GM23338 (cell line): ENCODE measurements at regions not wholly inside any gene's neighbourhood (a gene's known extent, or its start where the extent isn't known, plus 50 kb on each side); places are given as distances from the start of the nearest gene placed in this dataset.

Experiments
- ATAC-seq: fragments of 200-7000 bp; cut with Tn5 transposase; 3 replicates; pipeline ENCODE4 v1.9.1; 2020
- DNase-seq: peaks from one replicate; pipeline ENCODE4 v3.0.0-alpha.2; 2015; ENCODE audit warnings: low spot score
- H2AFZ ChIP-seq: fragments of 200-600 bp; sonication (generic); 2 replicates; pipeline ENCODE4 v1.8.0; 2016; ENCODE audit warnings: antibody characterized with exemption, mild to moderate bottlenecking, moderate library complexity
- H3F3A ChIP-seq: fragments of 200-600 bp; sonication (generic); replicated peaks from 2 replicates; pipeline ENCODE4 v1.8.0; 2017; ENCODE audit warnings: antibody characterized with exemption, mixed run types, low read depth
- H3K27ac ChIP-seq: fragments of 200-600 bp; sonication (generic); 2 replicates; pipeline ENCODE4 v1.6.1; 2016; ENCODE audit warnings: low read depth
- H3K27me3 ChIP-seq: fragments of 200-600 bp; sonication (generic); 2 replicates; pipeline ENCODE4 v1.8.0; 2016; ENCODE audit warnings: mild to moderate bottlenecking, mixed run types, moderate library complexity; ENCODE audit not compliant: insufficient read depth
- H3K36me3 ChIP-seq: fragments of 200-600 bp; sonication (generic); 2 replicates; pipeline ENCODE4 v1.8.0; 2016; ENCODE audit warnings: mild to moderate bottlenecking; ENCODE audit not compliant: insufficient read depth
- H3K4me1 ChIP-seq: fragments of 200-600 bp; sonication (generic); 2 replicates; pipeline ENCODE4 v1.8.0; 2016; ENCODE audit warnings: mild to moderate bottlenecking, moderate library complexity; ENCODE audit not compliant: insufficient read depth
- H3K4me2 ChIP-seq: fragments of 200-600 bp; sonication (generic); 2 replicates; pipeline ENCODE4 v1.7.1; 2017; ENCODE audit warnings: mixed run types
- H3K4me3 ChIP-seq: fragments of 200-600 bp; sonication (generic); 2 replicates; pipeline ENCODE4 v1.6.1; 2016; ENCODE audit warnings: mixed run types
- H3K79me2 ChIP-seq: fragments of 200-600 bp; sonication (generic); replicated peaks from 2 replicates; pipeline ENCODE4 v1.8.0; 2017; ENCODE audit warnings: mild to moderate bottlenecking; ENCODE audit not compliant: insufficient read depth
- H3K9me2 ChIP-seq: fragments of 200-600 bp; sonication (generic); 2 replicates; pipeline ENCODE4 v1.8.0; 2017; ENCODE audit not compliant: insufficient read depth
- H4K20me1 ChIP-seq: fragments of 200-600 bp; sonication (generic); replicated peaks from 2 replicates; pipeline ENCODE4 v1.8.0; 2017; ENCODE audit warnings: mild to moderate bottlenecking; ENCODE audit not compliant: insufficient read depth
- H3K27ac Mint-ChIP-seq: 2 replicates; pipeline ENCODE4 v1.8.0; 2020; ENCODE audit warnings: inconsistent platforms, mild to moderate bottlenecking, moderate library complexity, mixed read lengths
- H3K27me3 Mint-ChIP-seq: 3 replicates; pipeline ENCODE4 v1.8.0; 2022; ENCODE audit warnings: low read depth, mild to moderate bottlenecking, moderate library complexity, mixed read lengths, inconsistent platforms; ENCODE audit not compliant: insufficient read depth, poor library complexity
- H3K36me3 Mint-ChIP-seq: 3 replicates; pipeline ENCODE4 v1.8.0; 2021; ENCODE audit warnings: low read depth, mild to moderate bottlenecking, inconsistent platforms, moderate library complexity, mixed read lengths
- H3K4me1 Mint-ChIP-seq: 3 replicates; pipeline ENCODE4 v1.8.0; 2020; ENCODE audit warnings: mild to moderate bottlenecking, inconsistent platforms, mixed read lengths
- H3K4me3 Mint-ChIP-seq: 3 replicates; pipeline ENCODE4 v1.8.0; 2021; ENCODE audit warnings: moderate library complexity, mild to moderate bottlenecking, inconsistent platforms, mixed read lengths
- H3K9me3 Mint-ChIP-seq: 3 replicates; pipeline ENCODE4 v1.8.0; 2020; ENCODE audit warnings: moderate library complexity, mild to moderate bottlenecking, inconsistent platforms, mixed read lengths
- CREB1 ChIP-seq: fragments of 250-450 bp; sonication (Bioruptor Pico); IDR thresholded peaks from 2 replicates; pipeline ENCODE4 v1.5.0; 2020; ENCODE audit warnings: low read depth, mild to moderate bottlenecking, moderate library complexity
- EZH2 ChIP-seq: fragments of 200-600 bp; sonication (generic); IDR thresholded peaks from one replicate; pipeline ENCODE4 v1.8.0; 2017; ENCODE audit warnings: antibody characterized with exemption, mild to moderate bottlenecking, low read depth; ENCODE audit not compliant: unreplicated experiment
- EZH2phosphoT487 ChIP-seq: fragments of 200-600 bp; sonication (generic); IDR thresholded peaks from one replicate; pipeline ENCODE4 v1.8.1; 2018; ENCODE audit warnings: antibody characterized with exemption; ENCODE audit not compliant: unreplicated experiment
- NANOG ChIP-seq: IDR thresholded peaks from 2 replicates; pipeline ENCODE4 v1.6.1; 2016; ENCODE audit warnings: antibody characterized with exemption, borderline replicate concordance
- REST ChIP-seq: IDR thresholded peaks from one replicate; pipeline ENCODE4 v1.6.1; 2018; ENCODE audit warnings: antibody characterized with exemption; ENCODE audit not compliant: unreplicated experiment
- STAT1 ChIP-seq: IDR thresholded peaks from one replicate; pipeline ENCODE4 v1.6.1; 2016; ENCODE audit warnings: antibody characterized with exemption; ENCODE audit not compliant: unreplicated experiment
- ZNF114 ChIP-seq: fragments of 250-450 bp; sonication (Bioruptor Pico); IDR thresholded peaks from 2 replicates; pipeline ENCODE4 v1.5.0; 2020; ENCODE audit warnings: mild to moderate bottlenecking, moderate library complexity
- ZNF331 ChIP-seq: fragments of 250-450 bp; sonication (Bioruptor Pico); IDR thresholded peaks from 2 replicates; pipeline ENCODE4 v1.5.0; 2020; ENCODE audit warnings: low read depth, mild to moderate bottlenecking, moderate library complexity
- TF ChIP-seq, protein P1 (sequence below): IDR thresholded peaks from 2 replicates; pipeline ENCODE4 v1.6.1; 2016; ENCODE audit warnings: antibody characterized with exemption
- TF ChIP-seq, protein P2 (sequence below): fragments of 250-450 bp; sonication (Bioruptor Pico); IDR thresholded peaks from 2 replicates; pipeline ENCODE4 v1.5.0; 2020; ENCODE audit warnings: mild to moderate bottlenecking, moderate library complexity

DNA sequence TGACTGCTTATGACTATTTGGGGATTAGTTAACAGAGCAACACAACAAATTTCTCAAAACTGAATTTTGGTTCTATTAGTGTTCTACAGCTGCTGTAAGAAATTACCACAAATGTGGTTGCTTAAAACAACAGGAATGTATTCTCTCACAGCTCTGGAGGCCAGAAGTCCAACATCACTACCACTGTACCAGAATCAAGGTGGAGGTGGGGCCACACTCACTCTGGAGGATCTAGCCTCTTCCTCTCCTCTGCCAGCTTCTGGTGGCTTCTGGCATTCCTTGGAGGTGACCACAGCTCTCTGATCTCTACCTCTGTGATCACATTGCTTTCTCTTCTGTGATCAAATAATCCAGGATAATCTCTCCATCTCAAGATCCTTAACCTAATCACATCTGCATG, 194.7 kb upstream of the BMPER start:
- Mint-ChIP-seq H3K36me3 (no peaks in the 10 kb centered on the region; the same call in 2 of the 3 replicates), H3K4me3 (no peak overlapping the region), H3K27me3 (peaks cover 2% of the 10 kb centered on the region), H3K27ac (no peak overlapping the region), H3K9me3 (no peaks in the 10 kb centered on the region), H3K4me1 (peaks cover 28% of the 10 kb centered on the region)
- Histone ChIP-seq H3K4me2 (no peak overlapping the region), H3K4me1 (peaks cover 17% of the 10 kb centered on the region), H3K79me2 (no peaks in the 10 kb centered on the region), H3K36me3 (no peaks in the 10 kb centered on the region), H2AFZ (no peak overlapping the region), H4K20me1 (no peaks in the 10 kb centered on the region), H3F3A (no peaks in the 10 kb centered on the region), H3K9me2 (no peaks in the 10 kb centered on the region), H3K27me3 (no peaks in the 10 kb centered on the region), H3K27ac (no peak overlapping the region), H3K4me3 (no peak overlapping the region)
- ATAC-seq, result no peak
- TF ChIP-seq ZNF114 (CRISPR knock-in tag) (no peak), EZH2 (no peak), NANOG (no peak), ZNF331 (CRISPR knock-in tag) (no peak), CREB1 (CRISPR knock-in tag) (no peak), STAT1 (no peak), REST (no peak), EZH2phosphoT487 (no peak)
- TF ChIP-seq, protein P1, sequence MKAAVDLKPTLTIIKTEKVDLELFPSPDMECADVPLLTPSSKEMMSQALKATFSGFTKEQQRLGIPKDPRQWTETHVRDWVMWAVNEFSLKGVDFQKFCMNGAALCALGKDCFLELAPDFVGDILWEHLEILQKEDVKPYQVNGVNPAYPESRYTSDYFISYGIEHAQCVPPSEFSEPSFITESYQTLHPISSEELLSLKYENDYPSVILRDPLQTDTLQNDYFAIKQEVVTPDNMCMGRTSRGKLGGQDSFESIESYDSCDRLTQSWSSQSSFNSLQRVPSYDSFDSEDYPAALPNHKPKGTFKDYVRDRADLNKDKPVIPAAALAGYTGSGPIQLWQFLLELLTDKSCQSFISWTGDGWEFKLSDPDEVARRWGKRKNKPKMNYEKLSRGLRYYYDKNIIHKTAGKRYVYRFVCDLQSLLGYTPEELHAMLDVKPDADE, result no peak
- TF ChIP-seq, protein P2, sequence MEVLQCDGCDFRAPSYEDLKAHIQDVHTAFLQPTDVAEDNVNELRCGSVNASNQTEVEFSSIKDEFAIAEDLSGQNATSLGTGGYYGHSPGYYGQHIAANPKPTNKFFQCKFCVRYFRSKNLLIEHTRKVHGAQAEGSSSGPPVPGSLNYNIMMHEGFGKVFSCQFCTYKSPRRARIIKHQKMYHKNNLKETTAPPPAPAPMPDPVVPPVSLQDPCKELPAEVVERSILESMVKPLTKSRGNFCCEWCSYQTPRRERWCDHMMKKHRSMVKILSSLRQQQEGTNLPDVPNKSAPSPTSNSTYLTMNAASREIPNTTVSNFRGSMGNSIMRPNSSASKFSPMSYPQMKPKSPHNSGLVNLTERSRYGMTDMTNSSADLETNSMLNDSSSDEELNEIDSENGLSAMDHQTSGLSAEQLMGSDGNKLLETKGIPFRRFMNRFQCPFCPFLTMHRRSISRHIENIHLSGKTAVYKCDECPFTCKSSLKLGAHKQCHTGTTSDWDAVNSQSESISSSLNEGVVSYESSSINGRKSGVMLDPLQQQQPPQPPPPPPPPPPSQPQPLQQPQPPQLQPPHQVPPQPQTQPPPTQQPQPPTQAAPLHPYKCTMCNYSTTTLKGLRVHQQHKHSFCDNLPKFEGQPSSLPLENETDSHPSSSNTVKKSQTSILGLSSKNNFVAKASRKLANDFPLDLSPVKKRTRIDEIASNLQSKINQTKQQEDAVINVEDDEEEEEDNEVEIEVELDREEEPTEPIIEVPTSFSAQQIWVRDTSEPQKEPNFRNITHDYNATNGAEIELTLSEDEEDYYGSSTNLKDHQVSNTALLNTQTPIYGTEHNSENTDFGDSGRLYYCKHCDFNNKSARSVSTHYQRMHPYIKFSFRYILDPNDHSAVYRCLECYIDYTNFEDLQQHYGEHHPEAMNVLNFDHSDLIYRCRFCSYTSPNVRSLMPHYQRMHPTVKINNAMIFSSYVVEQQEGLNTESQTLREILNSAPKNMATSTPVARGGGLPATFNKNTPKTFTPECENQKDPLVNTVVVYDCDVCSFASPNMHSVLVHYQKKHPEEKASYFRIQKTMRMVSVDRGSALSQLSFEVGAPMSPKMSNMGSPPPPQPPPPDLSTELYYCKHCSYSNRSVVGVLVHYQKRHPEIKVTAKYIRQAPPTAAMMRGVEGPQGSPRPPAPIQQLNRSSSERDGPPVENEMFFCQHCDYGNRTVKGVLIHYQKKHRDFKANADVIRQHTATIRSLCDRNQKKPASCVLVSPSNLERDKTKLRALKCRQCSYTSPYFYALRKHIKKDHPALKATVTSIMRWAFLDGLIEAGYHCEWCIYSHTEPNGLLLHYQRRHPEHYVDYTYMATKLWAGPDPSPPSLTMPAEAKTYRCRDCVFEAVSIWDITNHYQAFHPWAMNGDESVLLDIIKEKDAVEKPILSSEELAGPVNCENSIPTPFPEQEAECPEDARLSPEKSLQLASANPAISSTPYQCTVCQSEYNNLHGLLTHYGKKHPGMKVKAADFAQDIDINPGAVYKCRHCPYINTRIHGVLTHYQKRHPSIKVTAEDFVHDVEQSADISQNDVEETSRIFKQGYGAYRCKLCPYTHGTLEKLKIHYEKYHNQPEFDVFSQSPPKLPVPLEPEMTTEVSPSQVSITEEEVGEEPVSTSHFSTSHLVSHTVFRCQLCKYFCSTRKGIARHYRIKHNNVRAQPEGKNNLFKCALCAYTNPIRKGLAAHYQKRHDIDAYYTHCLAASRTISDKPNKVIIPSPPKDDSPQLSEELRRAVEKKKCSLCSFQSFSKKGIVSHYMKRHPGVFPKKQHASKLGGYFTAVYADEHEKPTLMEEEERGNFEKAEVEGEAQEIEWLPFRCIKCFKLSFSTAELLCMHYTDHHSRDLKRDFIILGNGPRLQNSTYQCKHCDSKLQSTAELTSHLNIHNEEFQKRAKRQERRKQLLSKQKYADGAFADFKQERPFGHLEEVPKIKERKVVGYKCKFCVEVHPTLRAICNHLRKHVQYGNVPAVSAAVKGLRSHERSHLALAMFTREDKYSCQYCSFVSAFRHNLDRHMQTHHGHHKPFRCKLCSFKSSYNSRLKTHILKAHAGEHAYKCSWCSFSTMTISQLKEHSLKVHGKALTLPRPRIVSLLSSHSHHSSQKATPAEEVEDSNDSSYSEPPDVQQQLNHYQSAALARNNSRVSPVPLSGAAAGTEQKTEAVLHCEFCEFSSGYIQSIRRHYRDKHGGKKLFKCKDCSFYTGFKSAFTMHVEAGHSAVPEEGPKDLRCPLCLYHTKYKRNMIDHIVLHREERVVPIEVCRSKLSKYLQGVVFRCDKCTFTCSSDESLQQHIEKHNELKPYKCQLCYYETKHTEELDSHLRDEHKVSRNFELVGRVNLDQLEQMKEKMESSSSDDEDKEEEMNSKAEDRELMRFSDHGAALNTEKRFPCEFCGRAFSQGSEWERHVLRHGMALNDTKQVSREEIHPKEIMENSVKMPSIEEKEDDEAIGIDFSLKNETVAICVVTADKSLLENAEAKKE (CRISPR knock-in tag), result no peak
- no peak for DNase-seq
